ENCODE measurements at regions not wholly inside any gene's neighbourhood (a gene's known extent, or its start where the extent isn't known, plus 50 kb on each side); places are given as distances from the start of the nearest gene placed in this dataset.

GRCh38 chr9:81369121-81369520, 320.2 kb downstream of the TLE1 start:
- H3K4me1 Mint-ChIP-seq (ENCODE audit: low read depth), result peaks cover 13% of the 10 kb centered on the region
- DNase-seq (ENCODE audit: low spot score, unreplicated experiment), result no peak
- no peak for TF ChIP-seq CTCF (IDR thresholded peaks at IDR 0.05; ENCODE audit: unreplicated experiment)
- H3K27ac Mint-ChIP-seq, result no peak overlapping the region
- peaks cover 22% of the 10 kb centered on the region for H3K9me3 Mint-ChIP-seq (ENCODE audit: low read depth)
- peaks cover 3% of the 10 kb centered on the region for H3K27me3 Mint-ChIP-seq
- no peak overlapping the region for H3K4me3 Mint-ChIP-seq (ENCODE audit: low read depth)
- H3K36me3 Mint-ChIP-seq (ENCODE audit: insufficient read depth), result peaks cover 2% of the 10 kb centered on the region

GRCh38 chr9:81363916-81364480, 325.3 kb downstream of the TLE1 start:
- Mint-ChIP-seq H3K36me3 (ENCODE audit: insufficient read depth) (peaks cover 2% of the 10 kb centered on the region), H3K4me3 (ENCODE audit: low read depth) (no peak overlapping the region), H3K4me1 (ENCODE audit: low read depth) (no peaks in the 10 kb centered on the region), H3K9me3 (ENCODE audit: low read depth) (peaks cover 27% of the 10 kb centered on the region), H3K27ac (no peak overlapping the region), H3K27me3 (no peaks in the 10 kb centered on the region)
- no peak for TF ChIP-seq CTCF (IDR thresholded peaks at IDR 0.05; ENCODE audit: unreplicated experiment)
- no peak for DNase-seq (ENCODE audit: low spot score, unreplicated experiment)

GRCh38 chr9:81361296-81361695, 328.1 kb downstream of the TLE1 start:
- no peaks in the 10 kb centered on the region for H3K4me1 Mint-ChIP-seq (ENCODE audit: low read depth)
- no peak overlapping the region for H3K27ac Mint-ChIP-seq
- TF ChIP-seq CTCF (IDR thresholded peaks at IDR 0.05; ENCODE audit: unreplicated experiment), result no peak
- no peak for DNase-seq (ENCODE audit: low spot score, unreplicated experiment)
- no peak overlapping the region for H3K4me3 Mint-ChIP-seq (ENCODE audit: low read depth)
- peaks cover 25% of the 10 kb centered on the region for H3K9me3 Mint-ChIP-seq (ENCODE audit: low read depth)
- no peaks in the 10 kb centered on the region for H3K27me3 Mint-ChIP-seq
- H3K36me3 Mint-ChIP-seq (ENCODE audit: insufficient read depth), result peaks cover under 1% of the 10 kb centered on the region

- DNase-seq (ENCODE audit: low spot score, unreplicated experiment), result no peak
- Mint-ChIP-seq H3K36me3 (ENCODE audit: insufficient read depth) (no peaks in the 10 kb centered on the region), H3K27ac (no peak overlapping the region), H3K4me3 (ENCODE audit: low read depth) (no peak overlapping the region), H3K27me3 (no peaks in the 10 kb centered on the region), H3K4me1 (ENCODE audit: low read depth) (no peaks in the 10 kb centered on the region), H3K9me3 (ENCODE audit: low read depth) (peaks cover 6% of the 10 kb centered on the region)
- TF ChIP-seq CTCF (IDR thresholded peaks at IDR 0.05; ENCODE audit: unreplicated experiment), result no peak
Measured at GRCh38 chr9:81351166-81351565, 338.2 kb downstream of the TLE1 start.

- Mint-ChIP-seq H3K4me3 (ENCODE audit: low read depth) (no peak overlapping the region), H3K9me3 (ENCODE audit: low read depth) (peaks cover 3% of the 10 kb centered on the region), H3K4me1 (ENCODE audit: low read depth) (no peaks in the 10 kb centered on the region), H3K27me3 (no peaks in the 10 kb centered on the region), H3K36me3 (ENCODE audit: insufficient read depth) (no peaks in the 10 kb centered on the region), H3K27ac (peak overlapping the region; percentile 76)
- TF ChIP-seq CTCF (IDR thresholded peaks at IDR 0.05; ENCODE audit: unreplicated experiment), result no peak
- no peak for DNase-seq (ENCODE audit: low spot score, unreplicated experiment)
Measured at GRCh38 chr9:81344366-81344765, 345.0 kb downstream of the TLE1 start.

Measured in progenitor cell of endocrine pancreas (in vitro differentiated cells).